Activated CD4-positive, alpha-beta T cell treated with anti-CD3 and anti-CD28 coated beads, Interleukin-2, amount 50 U/mL, for 16 hours (primary cell): ENCODE measurements at regions not wholly inside any gene's neighbourhood (a gene's known extent, or its start where the extent isn't known, plus 50 kb on each side); places are given as distances from the start of the nearest gene placed in this dataset.
A peak's percentile ranks its signal among the peaks of the same experiment; 100 is the strongest.
"Not testable (repeated sequence)": the region's sequence is repeated elsewhere in the genome, so short reads cannot be mapped to it uniquely, and the experiment has no call there.

Experiments used
- DNase-seq: peaks from one replicate; pipeline ENCODE4 v3.0.0-alpha.2; 2020

DNA sequence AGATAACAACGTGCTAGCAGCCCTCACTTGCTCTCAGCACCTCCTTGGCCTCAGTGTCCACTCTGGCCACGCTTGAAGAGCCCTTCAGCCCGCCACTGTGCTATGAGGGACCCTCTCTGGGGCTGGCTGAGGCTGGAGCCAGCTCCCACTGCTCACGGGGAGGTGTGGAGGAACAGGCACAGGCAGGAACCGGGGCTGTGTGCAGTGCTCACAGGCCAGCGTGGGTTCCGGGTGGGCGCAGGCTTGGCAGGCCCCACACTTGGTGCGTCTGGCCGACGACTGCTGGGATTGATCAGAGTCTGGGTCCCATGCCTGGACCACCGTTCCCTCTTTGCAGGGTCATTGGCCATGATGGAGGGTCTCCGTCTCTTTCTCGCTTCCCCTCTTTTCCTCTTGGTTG, 194.3 kb upstream of the GRAMD2B start:
- no peak for DNase-seq

DNA sequence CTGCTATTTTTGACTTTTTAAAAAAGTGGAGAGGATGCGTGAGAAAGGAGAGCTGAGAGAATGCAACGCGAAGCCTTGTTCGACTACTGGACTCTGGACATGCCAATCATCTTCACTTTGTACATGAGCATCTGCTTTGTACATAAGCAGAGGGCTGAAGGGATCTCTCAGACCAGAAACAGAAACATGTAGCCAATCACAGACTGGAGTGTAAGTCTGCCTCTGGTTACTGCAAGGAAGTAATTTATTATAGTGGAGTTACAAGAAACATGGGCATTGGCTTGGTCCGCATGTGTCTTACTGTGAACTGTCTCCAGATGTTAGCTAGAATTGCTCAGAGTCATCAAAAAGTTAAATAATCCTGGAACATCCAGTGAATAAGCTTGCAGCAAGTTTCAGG, 190.0 kb upstream of the GRAMD2B start:
- DNase-seq, result no peak

DNA sequence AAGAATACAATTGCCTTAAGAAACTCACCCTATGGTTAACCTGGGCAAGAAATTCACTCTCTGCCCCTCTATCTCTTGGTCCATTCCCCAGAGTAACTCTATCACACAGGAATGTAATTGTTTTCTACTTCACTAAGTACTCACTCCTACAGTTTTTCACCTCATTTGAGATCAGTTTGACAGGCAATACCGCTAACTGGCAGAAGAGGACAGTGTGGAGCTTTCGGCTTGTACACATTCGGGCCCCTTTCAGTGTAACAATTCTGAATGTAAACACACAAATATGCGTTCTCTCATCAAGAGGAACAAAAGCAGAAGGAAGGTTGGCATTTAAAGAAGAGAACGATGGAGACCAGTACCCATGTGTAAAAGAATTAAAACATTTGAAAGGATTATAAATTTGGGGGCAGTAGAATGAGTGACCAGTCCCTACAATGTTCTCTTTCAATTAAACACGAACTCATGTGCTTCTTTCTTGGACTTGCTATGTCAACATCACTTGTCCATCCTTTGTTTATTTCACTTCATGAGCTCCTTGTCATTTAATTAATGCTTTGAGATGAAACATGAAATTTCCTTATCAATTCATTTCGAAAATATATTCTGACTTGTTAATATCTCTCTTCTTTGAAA, 188.5 kb upstream of the GRAMD2B start:
- peak; percentile 1 for DNase-seq

DNA sequence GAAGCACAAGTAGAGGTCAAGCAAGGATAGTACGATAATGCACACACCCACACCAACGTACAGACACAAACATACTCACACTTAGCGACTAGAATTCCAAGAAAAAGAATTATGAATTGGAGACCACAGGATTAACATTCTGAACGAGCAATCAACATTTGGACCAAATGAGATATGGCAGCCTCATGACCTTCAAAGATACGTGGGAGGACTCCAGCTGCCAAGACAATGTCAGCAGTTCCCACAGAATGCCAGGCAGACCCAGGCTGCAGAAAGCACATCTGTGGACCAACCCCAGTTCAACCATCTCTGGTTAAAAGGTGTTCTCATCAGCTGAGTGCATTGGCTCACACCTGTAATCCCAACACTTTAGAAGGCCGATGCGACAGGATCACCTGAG, 187.6 kb upstream of the GRAMD2B start:
- no peak for DNase-seq

DNA sequence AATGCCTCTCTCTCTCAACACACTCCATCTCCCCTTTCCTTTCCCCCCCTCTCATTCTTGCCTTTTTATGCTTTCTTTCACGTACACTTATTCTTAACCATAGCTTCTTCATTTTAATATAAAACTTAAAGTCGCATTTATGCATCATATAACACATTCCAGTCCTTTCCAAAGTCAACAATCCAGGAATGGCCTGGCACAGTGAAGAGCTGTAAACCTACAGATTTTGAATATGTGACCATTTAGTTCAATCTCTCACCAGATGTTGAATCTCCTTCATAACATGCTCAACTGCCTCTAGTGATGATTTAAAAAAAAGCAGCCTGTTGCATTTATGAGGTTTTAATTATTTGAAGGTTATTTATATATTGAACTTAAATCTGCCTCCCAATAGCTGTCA, 186.2 kb upstream of the GRAMD2B start:
- no peak for DNase-seq

DNA sequence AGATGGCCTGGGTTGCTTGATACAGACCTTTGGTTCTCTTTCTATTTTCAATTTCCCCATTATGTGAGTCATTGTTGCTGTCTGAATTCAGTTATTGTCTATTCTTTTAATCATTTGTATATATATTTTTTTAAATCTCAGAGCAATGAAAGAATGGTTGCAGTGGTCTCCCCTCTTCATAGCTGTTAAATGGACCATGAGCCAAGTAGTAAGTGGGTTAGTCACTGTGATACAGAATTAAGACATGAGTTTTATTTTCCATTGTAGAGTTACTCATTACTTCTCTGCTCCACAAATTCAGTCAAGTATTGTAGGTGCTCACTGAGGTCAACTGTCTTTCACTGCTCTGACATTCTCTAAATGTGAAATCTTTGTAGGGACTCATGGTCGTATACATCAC, 174.6 kb upstream of the GRAMD2B start:
- DNase-seq, result no peak

DNA sequence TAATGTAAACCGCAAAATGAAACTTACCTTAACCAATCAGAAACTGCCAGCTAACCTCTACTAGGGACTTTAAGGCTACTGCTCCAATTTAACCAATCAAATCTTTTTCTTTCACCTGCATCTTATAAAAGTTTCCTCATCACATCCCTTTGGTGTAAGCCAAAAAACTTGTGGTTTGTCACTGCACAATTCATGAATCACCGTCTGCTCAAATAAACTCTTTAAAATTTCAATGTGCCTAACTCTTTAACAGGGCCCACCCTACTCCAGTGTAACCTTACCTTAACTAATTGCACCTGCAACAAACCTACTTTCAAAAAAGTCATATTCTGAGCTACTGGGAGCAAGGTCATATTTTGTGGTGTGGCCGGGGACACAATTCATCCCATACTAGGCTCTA, 172.2 kb upstream of the GRAMD2B start:
- no peak for DNase-seq

DNA sequence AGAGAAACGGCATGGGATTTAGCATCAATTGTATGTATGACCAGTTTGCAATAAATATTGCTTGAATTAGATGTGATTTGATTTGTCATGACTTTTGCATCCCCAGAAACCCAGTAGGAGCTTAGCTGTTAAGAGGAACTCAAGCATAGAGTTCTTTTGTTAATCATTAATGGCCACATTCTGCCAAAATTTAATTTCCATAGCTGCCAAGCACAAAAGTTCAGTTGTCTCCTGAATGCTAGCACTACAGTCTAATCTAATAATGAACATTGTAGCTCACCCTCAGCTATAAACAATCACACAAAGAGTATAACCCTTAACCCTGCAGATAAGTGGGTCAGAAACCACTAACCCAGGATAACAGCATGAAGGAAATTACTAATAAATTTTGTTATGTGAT, 169.8 kb upstream of the GRAMD2B start:
- no peak for DNase-seq

DNA sequence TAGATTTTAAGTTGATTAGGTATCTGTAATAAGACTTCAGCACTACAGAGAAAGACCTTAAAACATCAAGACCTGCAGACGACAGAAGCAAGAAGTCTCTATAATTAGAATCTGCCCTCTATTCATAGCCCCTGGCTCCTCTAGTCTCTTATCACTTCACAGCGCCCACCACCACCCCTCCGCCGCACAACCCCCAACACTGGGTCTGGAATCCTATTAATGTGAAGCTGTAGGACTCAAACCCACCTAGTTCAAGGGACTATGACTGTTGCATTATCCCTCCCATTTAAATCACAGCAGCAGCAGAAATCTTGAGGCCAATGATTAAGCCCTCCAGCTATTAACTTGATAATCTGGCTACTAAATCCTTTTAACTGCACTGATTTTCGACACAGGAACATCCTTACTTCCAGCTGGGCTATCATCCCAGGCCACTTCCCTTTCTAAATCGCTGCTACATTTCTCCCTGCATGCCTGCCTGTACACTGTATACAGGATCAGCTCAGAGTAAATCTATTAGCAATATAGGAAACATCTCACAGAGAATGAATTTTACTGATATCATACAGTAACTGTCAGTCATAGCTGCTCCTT, 159.5 kb upstream of the GRAMD2B start:
- no peak for DNase-seq

DNA sequence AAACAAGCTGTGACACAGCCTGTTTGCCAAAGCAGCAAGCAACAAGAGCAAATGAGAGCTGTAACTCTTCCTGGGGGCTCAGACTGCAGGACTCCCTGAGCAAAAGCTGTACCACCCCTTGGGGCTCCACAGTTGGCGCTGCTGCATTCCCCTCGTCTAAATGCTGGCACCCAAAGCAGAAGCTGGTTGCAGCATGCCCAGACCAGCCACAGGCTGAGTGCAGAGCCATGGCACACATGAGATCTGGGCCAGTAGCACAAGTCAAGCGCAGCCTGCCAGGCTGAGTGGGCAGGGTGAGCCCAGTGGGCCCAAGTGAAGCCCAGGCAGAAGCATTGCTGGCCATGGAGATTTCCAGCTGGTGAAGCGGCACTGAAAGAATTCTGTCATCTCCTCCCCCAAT, 157.3 kb upstream of the GRAMD2B start:
- no peak for DNase-seq

DNA sequence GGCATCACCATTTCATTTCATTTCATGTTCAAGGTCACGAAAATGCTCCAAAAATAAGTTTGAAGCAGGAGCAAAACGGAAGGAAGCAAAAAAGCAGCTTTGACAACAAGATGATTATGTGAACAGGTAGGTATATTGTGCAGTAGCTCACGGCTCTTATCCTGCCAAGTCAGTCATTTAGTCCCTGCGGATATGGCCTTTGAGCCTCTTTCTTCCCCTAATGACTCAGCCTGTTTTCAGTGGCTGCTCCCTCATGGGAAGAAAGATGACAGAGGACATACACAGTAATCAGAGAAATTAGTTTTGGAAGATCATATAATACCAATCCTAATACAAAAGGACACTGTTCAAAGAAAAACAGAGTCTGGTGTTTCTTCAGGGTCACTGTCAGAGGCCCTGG, 155.8 kb upstream of the GRAMD2B start:
- no peak for DNase-seq

DNA sequence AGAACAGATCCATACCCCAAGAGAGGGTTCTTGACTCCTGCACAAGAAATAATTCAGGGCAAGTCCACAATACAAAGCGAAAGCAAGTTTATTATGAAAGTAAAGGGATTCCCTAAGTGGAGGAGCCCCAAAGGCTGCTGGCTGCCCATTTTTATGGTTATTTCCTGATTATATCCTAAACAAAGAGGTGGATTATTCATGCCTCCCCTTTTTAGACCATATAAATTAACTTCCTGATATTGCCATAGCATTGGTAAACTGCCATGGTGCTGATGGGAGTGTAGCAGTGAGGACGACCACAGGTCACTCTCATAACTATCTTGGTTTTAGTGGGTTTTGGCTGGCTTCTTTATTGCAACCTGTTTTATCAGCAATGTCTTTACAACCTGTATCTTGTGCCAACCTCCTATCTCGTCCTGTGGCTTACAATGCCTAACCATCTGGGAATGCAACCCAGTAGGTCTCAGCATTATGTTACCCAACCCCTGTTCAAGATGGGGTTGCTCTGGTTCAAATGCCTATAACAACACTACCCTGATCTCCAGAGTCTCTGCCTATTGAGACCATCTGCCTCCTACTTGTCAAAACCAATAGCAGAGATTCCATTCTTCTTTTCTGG, 154.4 kb upstream of the GRAMD2B start:
- no peak for DNase-seq

DNA sequence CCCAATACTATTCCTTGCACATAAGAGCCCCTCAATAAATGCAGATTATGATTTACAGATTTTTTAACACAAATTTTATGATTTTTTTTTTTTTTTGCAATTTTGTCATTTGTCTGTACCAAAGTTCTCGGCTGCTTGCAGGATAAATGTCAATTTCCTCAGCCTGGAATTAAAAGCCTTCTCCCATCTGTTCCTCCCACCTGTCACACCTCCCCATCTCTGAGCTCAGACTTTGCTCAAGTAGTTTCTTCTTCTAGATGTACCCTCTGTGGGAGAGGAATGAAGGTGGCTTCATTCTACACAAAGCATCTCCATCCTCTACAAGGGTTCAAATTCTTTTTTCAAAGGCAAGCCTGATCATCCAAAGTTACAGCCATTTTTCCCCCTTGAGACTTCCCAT, 153.7 kb upstream of the GRAMD2B start:
- no peak for DNase-seq

DNA sequence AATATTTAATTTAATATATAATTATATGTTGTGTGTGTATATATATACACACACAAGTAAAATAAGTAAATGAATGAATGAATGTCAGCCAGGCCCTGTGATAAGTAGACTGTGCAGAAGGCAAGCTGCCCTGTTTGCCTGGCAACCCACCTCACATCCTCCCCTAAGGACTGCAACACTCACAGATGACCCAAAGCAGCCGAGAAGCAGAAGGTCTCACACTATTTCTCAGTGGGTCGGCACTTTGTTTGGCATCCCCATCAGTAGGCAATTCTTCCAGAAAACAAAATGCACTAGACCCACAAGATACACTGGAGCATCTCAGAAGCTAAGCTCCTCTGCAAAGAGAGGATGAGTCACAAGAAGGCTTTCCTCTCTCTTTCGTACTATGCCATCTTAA, 152.1 kb upstream of the GRAMD2B start:
- no peak for DNase-seq

DNA sequence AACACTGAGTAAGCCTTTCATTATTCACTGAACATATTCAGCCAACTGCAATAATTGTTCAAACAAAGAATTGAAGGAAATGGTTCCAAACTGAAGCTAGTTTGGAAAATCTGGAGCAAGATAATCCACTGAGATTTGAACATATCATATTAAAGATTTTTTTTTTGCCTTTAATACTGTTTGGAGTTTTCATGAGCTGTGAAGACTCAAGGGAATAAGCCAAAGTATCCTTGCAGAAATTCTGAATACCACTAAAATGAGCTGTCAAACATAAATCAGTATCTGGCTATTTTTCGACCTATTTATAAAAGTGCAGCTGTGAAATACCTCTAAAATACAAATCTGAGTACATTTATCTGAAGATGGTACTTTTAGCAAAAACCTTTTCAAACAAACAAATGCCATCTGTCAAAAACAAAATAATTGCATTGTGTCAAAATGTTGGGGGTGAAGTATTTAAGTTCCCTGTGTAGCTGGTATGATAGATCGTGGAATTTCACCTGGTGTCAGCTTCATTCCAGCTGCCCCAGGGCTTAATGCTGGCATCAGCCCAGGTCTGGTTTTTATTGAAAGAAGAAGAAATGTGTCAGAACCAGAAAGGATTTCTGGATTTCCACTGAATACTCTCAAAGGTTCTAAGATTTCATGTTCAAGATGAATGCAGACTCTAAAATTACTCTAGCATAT, 149.0 kb upstream of the GRAMD2B start:
- no peak for DNase-seq

DNA sequence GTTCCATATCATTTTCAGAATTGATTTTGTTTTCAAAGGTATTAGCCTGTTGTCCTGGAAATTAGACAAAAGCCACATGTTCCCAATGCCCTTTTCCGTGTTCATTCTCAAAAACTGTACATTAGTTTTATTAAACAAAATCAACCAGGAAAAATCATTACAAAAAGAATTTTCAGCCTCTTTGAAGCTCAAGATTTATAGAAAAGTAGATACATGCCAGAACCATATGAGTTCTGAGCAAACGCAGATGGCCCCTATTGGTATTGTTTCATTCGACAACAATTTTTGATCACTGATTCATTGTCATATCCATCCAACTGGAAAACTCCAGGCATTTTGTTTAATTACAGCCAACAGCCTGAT, 148.5 kb upstream of the GRAMD2B start:
- no peak for DNase-seq

DNA sequence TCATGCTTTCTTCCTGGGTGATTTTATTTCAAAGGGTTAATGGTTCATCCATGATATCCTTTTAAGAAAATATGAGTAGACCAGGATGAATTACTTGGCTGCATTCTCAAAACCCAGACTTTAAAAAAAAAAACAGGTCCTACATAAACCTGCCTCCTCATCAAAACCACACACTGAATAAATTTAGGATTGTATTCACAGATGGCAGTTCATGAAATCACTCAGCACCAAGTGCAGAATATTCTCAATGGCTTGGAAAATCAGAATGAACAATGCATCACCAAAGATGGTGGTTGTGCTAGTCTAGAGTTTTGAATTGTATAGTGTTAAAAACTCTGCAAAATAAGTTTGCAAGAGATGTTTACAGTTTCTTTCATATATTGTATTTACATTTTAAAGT, 145.4 kb upstream of the GRAMD2B start:
- DNase-seq, result no peak

DNA sequence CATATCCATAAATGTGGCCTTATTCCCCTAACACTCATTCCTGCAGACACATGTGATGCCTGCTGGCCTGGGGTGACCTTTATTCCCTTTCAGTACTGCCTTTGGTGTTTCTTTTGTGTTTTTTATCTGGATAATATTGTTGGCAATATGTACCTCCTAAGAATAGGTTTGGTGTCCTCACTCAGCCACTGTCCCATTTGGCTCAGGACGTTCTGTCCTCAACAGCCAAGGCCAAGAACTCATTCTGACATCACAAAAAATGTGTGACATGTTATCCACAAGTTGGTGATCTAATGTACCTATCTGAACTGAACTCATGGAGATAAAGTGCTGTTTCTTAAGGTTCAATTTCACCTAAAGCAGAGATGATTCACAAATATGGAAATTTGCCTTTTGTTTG, 142.9 kb upstream of the GRAMD2B start:
- DNase-seq, result no peak

DNA sequence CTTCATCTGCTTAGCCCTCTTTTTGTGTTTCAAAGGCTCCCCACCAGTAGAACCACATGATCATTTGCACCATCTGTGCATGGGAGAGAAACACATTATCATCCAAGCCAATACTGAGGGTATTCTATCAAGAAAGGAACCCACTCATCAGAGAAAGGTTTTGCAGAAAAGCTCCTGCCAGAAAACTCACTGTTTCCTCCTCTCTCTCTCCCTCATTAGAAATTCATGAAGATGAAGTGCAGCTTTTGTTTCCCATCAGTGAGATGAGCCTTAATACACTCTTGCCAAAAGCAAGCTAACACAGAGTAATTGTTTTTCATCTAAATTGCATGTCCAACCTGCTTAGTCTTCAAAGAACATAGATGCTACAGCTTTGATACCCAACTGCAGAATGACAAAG, 142.4 kb upstream of the GRAMD2B start:
- DNase-seq, result no peak

DNA sequence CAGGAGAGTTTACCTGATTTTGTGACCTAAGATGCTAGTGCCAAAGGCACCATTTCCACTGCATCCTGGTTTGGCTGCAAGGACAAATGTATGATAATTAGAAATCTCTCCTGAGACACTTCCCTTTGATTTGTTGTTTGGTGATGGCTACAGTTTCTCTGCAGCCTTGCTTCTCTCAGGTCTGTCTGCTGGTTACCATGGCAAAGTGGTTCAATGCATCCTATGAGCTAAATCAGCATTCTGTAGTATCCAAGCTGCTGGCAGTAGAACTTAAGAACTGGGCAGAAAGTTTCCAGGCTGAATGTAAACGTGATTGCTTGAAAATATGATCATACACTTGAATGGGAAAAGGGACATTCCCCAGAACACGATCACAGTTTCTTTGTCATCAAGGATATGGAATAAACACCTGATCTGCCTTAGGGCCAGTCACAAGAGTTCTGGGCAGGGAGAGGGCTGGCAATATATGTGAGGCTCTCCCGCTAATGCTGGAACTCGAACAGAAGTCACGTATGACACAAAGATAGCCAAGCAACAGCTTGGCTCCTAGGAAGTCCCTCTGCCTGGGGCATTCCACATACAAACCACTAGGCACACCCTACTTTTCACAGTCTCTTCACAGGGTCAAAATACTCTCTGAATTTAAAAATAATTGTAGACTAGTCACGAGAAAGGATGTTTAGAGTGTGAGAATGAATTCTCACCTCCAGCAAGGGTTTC, 138.1 kb upstream of the GRAMD2B start:
- no peak for DNase-seq

DNA sequence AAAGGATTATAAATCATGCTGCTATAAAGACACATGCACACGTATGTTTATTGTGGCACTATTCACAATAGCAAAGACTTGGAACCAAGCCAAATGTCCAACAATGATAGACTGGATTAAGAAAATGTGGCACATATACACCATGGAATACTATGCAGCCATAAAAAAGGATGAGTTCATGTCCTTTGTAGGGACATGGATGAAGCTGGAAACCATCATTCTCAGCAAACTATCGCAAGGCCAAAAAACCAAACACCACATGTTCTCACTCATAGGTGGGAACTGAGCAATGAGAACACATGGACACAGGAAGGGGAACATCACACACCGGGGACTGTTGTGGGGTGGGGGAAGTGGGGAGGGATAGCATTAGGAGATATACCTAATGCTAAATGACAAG, 127.1 kb upstream of the GRAMD2B start:
- not testable (repeated sequence) for DNase-seq

DNA sequence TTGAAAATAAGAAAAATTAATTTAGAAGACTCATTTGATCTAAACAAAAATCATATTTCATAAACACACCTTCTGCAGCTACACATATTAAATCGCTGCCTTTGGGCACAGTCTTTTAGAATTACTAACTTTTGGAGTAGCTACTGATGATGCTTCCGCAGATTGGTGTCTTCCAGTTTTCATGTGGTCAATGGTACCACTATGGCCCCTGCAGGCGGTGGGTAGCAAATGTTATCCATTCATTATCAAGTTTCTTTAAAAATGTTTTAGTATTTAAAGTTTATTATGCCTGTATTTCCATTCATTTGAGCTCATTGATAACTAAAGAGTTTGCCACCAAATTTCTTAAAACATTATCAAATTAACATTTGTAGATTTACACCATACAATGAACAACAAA, 122.9 kb upstream of the GRAMD2B start:
- DNase-seq, result no peak

DNA sequence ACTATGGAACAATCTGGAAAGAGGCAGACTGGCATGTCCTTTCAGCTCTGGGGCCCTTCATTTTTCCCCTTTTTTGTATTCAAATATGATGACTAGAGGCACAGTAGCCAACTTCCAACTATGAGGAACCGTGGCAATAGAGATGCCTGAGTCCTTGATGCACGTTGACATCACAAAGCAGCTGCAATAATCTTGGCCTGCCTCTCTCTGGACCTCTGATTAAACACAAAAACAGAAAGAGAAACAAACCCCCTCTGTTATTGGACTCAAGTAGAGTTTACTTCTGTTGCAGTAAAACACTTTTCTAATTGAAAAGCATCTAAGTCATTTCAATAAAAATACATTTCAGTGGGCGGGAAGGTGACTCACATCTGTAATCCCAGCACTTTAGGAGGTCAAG, 122.2 kb upstream of the GRAMD2B start:
- DNase-seq, result no peak

DNA sequence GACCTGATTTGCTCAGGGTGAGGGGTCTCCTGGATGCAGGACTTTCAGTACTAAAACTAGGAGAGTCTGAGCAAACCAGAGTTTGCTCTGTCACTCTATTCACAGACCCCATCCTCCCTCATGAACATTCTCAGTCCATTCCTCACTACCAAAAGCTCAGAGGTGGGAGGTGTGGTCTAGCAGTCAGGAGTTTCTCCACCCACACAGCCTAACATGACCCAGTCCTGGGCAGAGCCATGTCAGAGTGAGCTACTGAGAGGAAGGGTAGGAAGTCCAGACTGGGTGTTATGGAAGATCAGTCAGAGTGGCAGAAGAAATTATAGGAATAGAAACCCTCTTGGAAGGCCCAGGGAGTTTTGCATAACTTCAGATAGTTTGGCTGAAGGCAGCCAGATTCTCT, 113.3 kb upstream of the GRAMD2B start:
- DNase-seq, result no peak
